AG10803 (cell line): ENCODE measurements at regions not wholly inside any gene's neighbourhood (a gene's known extent, or its start where the extent isn't known, plus 50 kb on each side); places are given as distances from the start of the nearest gene placed in this dataset.

ENCODE experiments used
- DNase-seq: peaks from one replicate; pipeline ENCODE4 v3.0.0; 2010; ENCODE audit warnings: low read depth
- H3K4me3 ChIP-seq: 2 replicates; pipeline ENCODE4 v1.5.1; 2011; ENCODE audit warnings: mild to moderate bottlenecking, low read length, control low read depth
- CTCF ChIP-seq: conservative IDR thresholded peaks from 2 replicates; pipeline ENCODE4 v1.5.1; 2011; ENCODE audit warnings: mild to moderate bottlenecking, low read length, control low read depth, inconsistent platforms

- no peak overlapping the region for H3K4me3 ChIP-seq
- no peak for TF ChIP-seq CTCF
- DNase-seq, result no peak
These were observed 1349.0 kb downstream of the BRD1 start for GRCh38 chr22:48478529-48479265.

- no peak for DNase-seq
- H3K4me3 ChIP-seq, result no peak overlapping the region
- TF ChIP-seq CTCF, result no peak
These were observed 1349.5 kb downstream of the BRD1 start for GRCh38 chr22:48478124-48478523.

- TF ChIP-seq CTCF, result no peak
- H3K4me3 ChIP-seq, result no peak overlapping the region
- no peak for DNase-seq
These were observed 1350.5 kb downstream of the BRD1 start for GRCh38 chr22:48477031-48477721.

- no peak for TF ChIP-seq CTCF
- no peak overlapping the region for H3K4me3 ChIP-seq
- DNase-seq, result no peak
These were observed 1351.1 kb downstream of the BRD1 start for GRCh38 chr22:48476577-48476976.

- no peak for TF ChIP-seq CTCF
- no peak for DNase-seq
- H3K4me3 ChIP-seq, result no peak overlapping the region
These were observed 1351.9 kb downstream of the BRD1 start for GRCh38 chr22:48475661-48476345.

GRCh38 chr22:48474881-48475280 is 1352.8 kb downstream of the BRD1 start:
- no peak overlapping the region for H3K4me3 ChIP-seq
- no peak for DNase-seq
- TF ChIP-seq CTCF, result no peak
